ENCODE measurements at regions not wholly inside any gene's neighbourhood (a gene's known extent, or its start where the extent isn't known, plus 50 kb on each side); places are given as distances from the start of the nearest gene placed in this dataset.
A peak's percentile ranks its signal among the peaks of the same experiment; 100 is the strongest.

GRCh38 chr12:58567189-58567588 lies 353.1 kb downstream of the LRIG3 start:
- no peak for DNase-seq (ENCODE audit: low read depth)

- no peak for DNase-seq (ENCODE audit: low read depth)
These were observed 349.9 kb downstream of the LRIG3 start for GRCh38 chr12:58570411-58570810.

GRCh38 chr12:58575256-58575655 lies 345.0 kb downstream of the LRIG3 start:
- peak; percentile 71 for DNase-seq (ENCODE audit: low read depth)

- no peak for DNase-seq (ENCODE audit: low read depth)
These were observed 344.2 kb downstream of the LRIG3 start for GRCh38 chr12:58576081-58576480.

GRCh38 chr12:58576916-58577315 lies 343.4 kb downstream of the LRIG3 start:
- no peak for DNase-seq (ENCODE audit: low read depth)

- peak; percentile 39 for DNase-seq (ENCODE audit: low read depth)
These were observed 340.2 kb downstream of the LRIG3 start for GRCh38 chr12:58580095-58580494.

GRCh38 chr12:58583529-58583928 lies 336.8 kb downstream of the LRIG3 start:
- peak; percentile 95 for DNase-seq (ENCODE audit: low read depth)

GRCh38 chr12:58583940-58584339 lies 336.4 kb downstream of the LRIG3 start:
- DNase-seq (ENCODE audit: low read depth), result peak; percentile 75

- peak; percentile 45 for DNase-seq (ENCODE audit: low read depth)
These were observed 335.4 kb downstream of the LRIG3 start for GRCh38 chr12:58584880-58585279.

GRCh38 chr12:58586762-58587161 lies 333.5 kb downstream of the LRIG3 start:
- no peak for DNase-seq (ENCODE audit: low read depth)

- no peak for DNase-seq (ENCODE audit: low read depth)
These were observed 331.5 kb downstream of the LRIG3 start for GRCh38 chr12:58588770-58589169.

GRCh38 chr12:58592475-58593207 lies 327.7 kb downstream of the LRIG3 start:
- no peak for DNase-seq (ENCODE audit: low read depth)

GRCh38 chr12:58593557-58594304 lies 326.6 kb downstream of the LRIG3 start:
- no peak for DNase-seq (ENCODE audit: low read depth)

GRCh38 chr12:58596381-58596780 lies 323.9 kb downstream of the LRIG3 start:
- DNase-seq (ENCODE audit: low read depth), result no peak

GRCh38 chr12:58601529-58601928 lies 318.8 kb downstream of the LRIG3 start:
- no peak for DNase-seq (ENCODE audit: low read depth)

- DNase-seq (ENCODE audit: low read depth), result no peak
These were observed 318.1 kb downstream of the LRIG3 start for GRCh38 chr12:58602179-58602578.

GRCh38 chr12:58602736-58603135 lies 317.6 kb downstream of the LRIG3 start:
- DNase-seq (ENCODE audit: low read depth), result no peak

- no peak for DNase-seq (ENCODE audit: low read depth)
These were observed 312.5 kb downstream of the LRIG3 start for GRCh38 chr12:58607805-58608204.

- DNase-seq (ENCODE audit: low read depth), result peak; percentile 15
These were observed 311.6 kb downstream of the LRIG3 start for GRCh38 chr12:58608711-58609110.

- DNase-seq (ENCODE audit: low read depth), result no peak
These were observed 305.3 kb downstream of the LRIG3 start for GRCh38 chr12:58615047-58615446.

- DNase-seq (ENCODE audit: low read depth), result no peak
These were observed 304.7 kb downstream of the LRIG3 start for GRCh38 chr12:58615576-58615975.

GRCh38 chr12:58616618-58617017 lies 303.7 kb downstream of the LRIG3 start:
- DNase-seq (ENCODE audit: low read depth), result no peak

GRCh38 chr12:58621126-58621525 lies 299.2 kb downstream of the LRIG3 start:
- no peak for DNase-seq (ENCODE audit: low read depth)
